Activated CD4-positive, alpha-beta T cell treated with anti-CD3 and anti-CD28 coated beads, Interleukin-2, amount 10 ng/mL, durations not matched to agents 24 days and 14 days (primary cell): ENCODE measurements at regions not wholly inside any gene's neighbourhood (a gene's known extent, or its start where the extent isn't known, plus 50 kb on each side); places are given as distances from the start of the nearest gene placed in this dataset.

ENCODE experiments used
- DNase-seq: peaks from one replicate; pipeline ENCODE4 v3.0.0; 2022
- H3K27ac Mint-ChIP-seq: one replicate; pipeline ENCODE4 v1.8.0; 2022; ENCODE audit warnings: mild to moderate bottlenecking, mixed read lengths
- H3K27me3 Mint-ChIP-seq: one replicate; pipeline ENCODE4 v1.8.0; 2022; ENCODE audit warnings: mixed read lengths
- H3K36me3 Mint-ChIP-seq: one replicate; pipeline ENCODE4 v1.8.0; 2022; ENCODE audit warnings: low read depth, mild to moderate bottlenecking, mixed read lengths
- H3K4me1 Mint-ChIP-seq: one replicate; pipeline ENCODE4 v1.8.0; 2021; ENCODE audit warnings: mixed read lengths
- H3K4me3 Mint-ChIP-seq: one replicate; pipeline ENCODE4 v1.8.0; 2022; ENCODE audit warnings: mild to moderate bottlenecking, moderate library complexity, mixed read lengths
- H3K9me3 Mint-ChIP-seq: one replicate; pipeline ENCODE4 v1.8.0; 2021; ENCODE audit warnings: mixed read lengths
- intact Hi-C: fragments of 100-400 bp; cut with micrococcal nuclease; formaldehyde crosslinking; loops from one replicate; pipeline ENCODE4 v1.15.1; 2023

GRCh38 chr4:1538096-1538410, 131.8 kb upstream of the NKX1-1 start:
- Mint-ChIP-seq H3K4me3 (no peak overlapping the region), H3K9me3 (no peaks in the 10 kb centered on the region), H3K27me3 (no peaks in the 10 kb centered on the region), H3K27ac (no peak overlapping the region), H3K4me1 (no peaks in the 10 kb centered on the region), H3K36me3 (no peaks in the 10 kb centered on the region)
- no peak for DNase-seq
- intact Hi-C loops: no loop called here

DNA sequence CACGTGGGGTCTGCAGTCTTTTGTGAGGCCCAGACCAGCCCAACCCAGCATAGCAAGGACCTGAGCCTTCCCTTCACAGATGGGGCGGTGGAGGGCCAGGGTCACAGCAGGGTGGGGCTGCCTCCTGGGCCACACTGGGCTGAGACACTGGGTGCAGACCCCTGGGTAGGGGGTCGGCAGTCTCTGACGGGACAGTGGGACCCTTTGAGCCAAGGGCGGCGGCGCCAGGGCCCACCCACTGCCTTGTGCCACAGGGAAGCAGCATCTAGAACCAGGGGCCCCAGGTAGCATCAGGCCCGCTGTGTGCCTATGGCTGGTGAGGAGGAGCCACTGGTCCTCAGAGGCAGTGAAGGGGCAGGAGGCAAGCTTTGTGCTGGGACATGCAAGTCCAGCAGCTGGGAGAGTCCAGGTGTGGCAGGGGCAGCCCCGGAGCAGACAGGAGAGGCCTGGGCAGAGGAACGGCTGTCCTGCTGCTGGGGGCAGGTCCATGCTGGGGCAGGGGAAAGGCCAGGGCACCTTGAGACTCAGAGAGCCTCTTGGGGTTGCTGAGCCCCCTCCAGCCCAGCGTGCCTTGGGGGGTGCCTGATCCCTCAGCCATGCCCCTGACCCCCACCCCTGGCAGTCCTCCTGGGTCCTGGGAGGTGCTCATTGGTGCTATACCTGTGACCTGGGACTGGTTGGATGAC, 131.3 kb upstream of the NKX1-1 start:
- Mint-ChIP-seq H3K27me3 (no peaks in the 10 kb centered on the region), H3K36me3 (no peaks in the 10 kb centered on the region), H3K4me1 (no peaks in the 10 kb centered on the region), H3K4me3 (no peak overlapping the region), H3K9me3 (no peaks in the 10 kb centered on the region), H3K27ac (no peak overlapping the region)
- DNase-seq: no peak
- intact Hi-C loops: no loop called here

DNA sequence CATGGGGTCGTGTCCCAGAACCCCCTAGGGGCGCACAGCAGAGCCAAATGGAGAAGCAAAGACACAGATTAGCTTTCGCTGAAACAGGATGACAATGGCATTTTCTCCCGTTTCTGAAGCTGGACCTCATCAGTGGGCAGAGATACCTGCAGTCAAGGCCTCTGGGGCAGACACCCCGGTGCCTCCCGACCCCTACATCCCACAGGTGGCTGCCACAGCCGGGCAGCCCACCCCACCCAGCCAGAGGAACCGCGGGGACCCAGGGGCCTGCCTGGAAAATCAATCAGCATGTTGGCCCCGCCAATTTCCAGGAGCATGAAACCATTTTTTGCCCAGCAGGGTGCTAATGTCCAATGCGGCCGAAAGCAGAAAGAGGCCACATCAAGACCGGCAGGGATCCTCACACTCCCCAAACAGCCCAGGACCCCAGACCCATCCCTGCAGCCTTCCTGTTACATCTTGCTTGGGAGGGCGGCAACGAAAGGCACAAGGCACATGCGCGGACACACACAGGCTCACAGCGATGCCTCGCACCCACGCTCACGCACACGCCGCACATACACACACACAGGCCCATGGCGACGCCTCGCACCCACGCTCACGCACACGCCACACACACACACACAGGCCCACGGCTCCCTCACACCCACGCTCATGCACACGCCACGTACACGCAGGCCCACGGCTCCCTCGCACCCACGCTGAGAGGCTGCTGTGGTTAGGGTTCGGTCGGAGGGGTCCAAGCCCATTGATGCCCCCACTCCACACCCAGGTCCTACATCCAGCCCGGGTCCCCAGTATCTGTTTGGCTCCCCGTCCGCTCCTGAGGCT, 130.6 kb upstream of the NKX1-1 start:
- Mint-ChIP-seq H3K4me3 (no peak overlapping the region), H3K4me1 (no peaks in the 10 kb centered on the region), H3K27me3 (no peaks in the 10 kb centered on the region), H3K27ac (no peak overlapping the region), H3K9me3 (no peaks in the 10 kb centered on the region), H3K36me3 (no peaks in the 10 kb centered on the region)
- intact Hi-C loops: no loop called here
- DNase-seq: no peak

DNA sequence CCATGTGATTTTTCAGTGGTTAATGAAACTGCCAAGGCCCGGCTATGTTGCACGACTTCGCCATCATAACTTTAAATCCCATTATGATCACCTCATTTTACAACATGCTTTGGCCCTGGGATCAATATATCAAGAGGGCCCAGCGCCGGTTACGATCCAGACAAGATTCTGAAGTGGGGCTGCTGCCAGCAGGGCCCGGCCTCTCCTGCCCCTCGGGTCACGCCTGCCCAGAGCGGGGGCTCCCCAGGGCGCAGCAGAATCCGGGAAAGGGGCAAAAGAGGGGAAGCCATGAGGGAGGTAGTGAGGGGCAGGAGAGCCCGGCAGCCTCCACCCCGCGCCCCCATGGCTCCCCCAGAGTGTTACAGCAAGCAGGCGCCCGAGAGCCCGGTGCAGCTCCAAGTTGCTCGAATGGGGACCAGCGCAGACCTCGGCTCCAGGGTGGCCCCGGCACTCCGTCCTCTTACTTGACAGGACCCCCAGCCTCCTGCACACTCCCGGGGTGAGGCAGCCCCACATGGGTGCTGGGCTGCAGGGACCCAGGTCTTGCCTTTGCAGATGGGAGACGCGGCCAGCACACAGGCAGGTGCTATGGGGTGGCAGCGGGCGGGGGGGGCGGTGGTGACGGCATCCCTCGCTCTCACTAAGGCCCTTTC, 129.8 kb upstream of the NKX1-1 start:
- Mint-ChIP-seq H3K27me3 (no peaks in the 10 kb centered on the region), H3K27ac (no peak overlapping the region), H3K9me3 (no peaks in the 10 kb centered on the region), H3K36me3 (no peaks in the 10 kb centered on the region), H3K4me3 (no peak overlapping the region), H3K4me1 (no peaks in the 10 kb centered on the region)
- intact Hi-C loops: no loop called here
- no peak for DNase-seq

GRCh38 chr4:1534876-1535526, 128.8 kb upstream of the NKX1-1 start:
- Mint-ChIP-seq H3K4me3 (no peak overlapping the region), H3K4me1 (no peaks in the 10 kb centered on the region), H3K36me3 (no peaks in the 10 kb centered on the region), H3K27me3 (no peaks in the 10 kb centered on the region), H3K27ac (no peak overlapping the region), H3K9me3 (no peaks in the 10 kb centered on the region)
- DNase-seq: no peak
- intact Hi-C loops: no loop called here

GRCh38 chr4:1534095-1534872, 128.0 kb upstream of the NKX1-1 start:
- Mint-ChIP-seq H3K27ac (no peak overlapping the region), H3K4me1 (no peaks in the 10 kb centered on the region), H3K36me3 (no peaks in the 10 kb centered on the region), H3K27me3 (peaks cover under 1% of the 10 kb centered on the region), H3K4me3 (no peak overlapping the region), H3K9me3 (no peaks in the 10 kb centered on the region)
- no peak for DNase-seq
- intact Hi-C loops: no loop called here

DNA sequence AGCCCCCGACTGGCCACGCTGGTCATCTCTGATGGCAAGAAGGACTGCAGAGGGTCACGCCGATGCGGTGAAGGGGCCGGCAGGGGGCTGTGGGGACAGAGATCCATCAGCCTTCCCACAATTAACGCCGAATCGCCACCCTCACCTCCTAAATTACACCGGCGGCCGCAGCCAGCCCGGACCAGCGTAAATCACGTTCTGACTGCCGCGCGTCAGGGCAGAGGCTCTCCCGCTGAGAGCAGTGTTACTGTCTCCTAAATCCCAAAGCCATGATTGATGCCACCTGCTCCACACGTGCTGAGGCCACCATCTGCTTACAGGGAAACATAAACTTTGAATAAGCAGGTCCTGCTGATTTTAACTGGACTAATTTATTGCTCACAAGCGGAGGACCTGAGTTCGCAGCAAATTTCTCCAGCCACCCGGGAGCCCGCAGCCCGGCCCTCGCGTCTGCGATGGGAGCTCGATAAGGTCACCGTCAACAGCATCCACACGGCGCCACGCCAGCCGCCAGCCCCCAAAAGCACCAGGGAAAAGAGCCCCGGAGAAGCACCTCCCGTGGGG, 127.3 kb upstream of the NKX1-1 start:
- Mint-ChIP-seq H3K27ac (no peak overlapping the region), H3K9me3 (no peaks in the 10 kb centered on the region), H3K27me3 (peaks cover 6% of the 10 kb centered on the region), H3K36me3 (no peaks in the 10 kb centered on the region), H3K4me3 (no peak overlapping the region), H3K4me1 (no peaks in the 10 kb centered on the region)
- intact Hi-C loops: no loop called here
- no peak for DNase-seq

GRCh38 chr4:1532549-1533395, 126.5 kb upstream of the NKX1-1 start:
- DNase-seq: no peak
- intact Hi-C loops: no loop called here
- Mint-ChIP-seq H3K4me1 (no peaks in the 10 kb centered on the region), H3K27me3 (peaks cover 6% of the 10 kb centered on the region), H3K9me3 (no peaks in the 10 kb centered on the region), H3K36me3 (no peaks in the 10 kb centered on the region), H3K4me3 (no peak overlapping the region), H3K27ac (no peak overlapping the region)

DNA sequence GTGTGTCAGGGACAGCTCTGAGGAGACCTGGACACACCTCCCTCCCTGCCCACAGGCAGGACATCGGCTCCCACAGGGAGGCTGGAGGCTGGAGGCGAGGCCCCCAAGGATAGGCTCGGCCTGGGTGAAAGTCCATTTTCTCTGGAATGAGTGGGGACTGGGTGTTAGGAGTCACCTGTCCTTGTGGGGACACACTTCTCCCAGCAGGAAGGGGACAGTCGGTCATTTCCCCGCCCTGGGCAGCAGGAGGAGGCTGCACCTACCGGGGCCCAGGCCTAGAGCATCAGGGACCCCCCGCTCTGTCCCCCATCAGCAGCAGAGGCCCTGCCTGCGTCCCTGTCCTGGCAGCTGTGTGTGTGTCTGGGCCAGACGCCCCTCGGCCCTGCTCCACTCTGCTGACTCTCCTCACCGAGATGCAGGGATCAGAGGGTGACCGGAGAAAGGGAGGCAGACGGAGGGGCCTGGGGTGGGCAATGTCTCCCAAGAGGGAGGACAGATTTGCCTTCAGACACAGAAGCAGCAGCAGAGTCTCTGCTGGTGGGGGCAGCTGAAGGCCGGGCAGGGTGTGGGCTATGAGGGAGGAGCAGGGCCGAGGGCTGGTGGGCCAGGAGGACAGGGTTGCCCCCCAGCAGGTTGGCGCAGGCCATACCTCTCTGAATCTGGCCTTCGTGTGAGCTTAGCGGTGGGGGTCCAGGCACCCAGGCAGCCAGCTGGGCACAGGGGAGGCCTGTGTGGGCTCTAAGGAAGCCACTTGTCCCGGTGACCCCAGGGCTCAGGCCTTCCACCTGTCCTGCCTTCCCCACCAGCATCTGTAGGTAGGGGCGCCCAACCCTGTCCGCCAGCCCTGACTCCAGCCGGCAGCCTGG, 125.7 kb upstream of the NKX1-1 start:
- intact Hi-C loops: no loop called here
- Mint-ChIP-seq H3K27me3 (peaks cover 10% of the 10 kb centered on the region), H3K9me3 (no peaks in the 10 kb centered on the region), H3K4me3 (no peak overlapping the region), H3K36me3 (no peaks in the 10 kb centered on the region), H3K4me1 (no peaks in the 10 kb centered on the region), H3K27ac (no peak overlapping the region)
- no peak for DNase-seq

DNA sequence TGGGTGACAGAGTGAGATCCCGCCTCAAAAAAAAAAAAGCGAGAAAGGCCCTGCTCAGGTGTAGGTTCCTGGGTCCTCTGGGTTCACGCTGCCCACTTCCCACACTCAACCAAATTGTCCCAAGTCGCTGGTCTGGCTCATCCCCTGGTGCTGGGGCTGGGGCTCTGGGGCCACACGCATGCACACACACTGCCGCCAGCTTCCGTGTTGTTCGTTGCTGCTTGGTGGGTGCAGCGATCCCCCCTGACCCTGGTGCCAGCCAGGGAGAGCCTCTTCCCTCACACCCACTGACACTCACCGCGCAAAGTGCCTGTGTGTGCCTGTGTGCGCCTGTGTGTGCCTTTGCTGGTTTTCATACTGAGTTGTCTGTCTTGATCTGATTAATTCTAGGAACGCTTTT, 124.1 kb upstream of the NKX1-1 start:
- no peaks in the 10 kb centered on the region for H3K4me1 Mint-ChIP-seq
- H3K27ac Mint-ChIP-seq: no peak overlapping the region
- peaks cover 10% of the 10 kb centered on the region for H3K27me3 Mint-ChIP-seq
- H3K4me3 Mint-ChIP-seq: no peak overlapping the region
- no peaks in the 10 kb centered on the region for H3K36me3 Mint-ChIP-seq
- intact Hi-C loops: no loop called here
- no peaks in the 10 kb centered on the region for H3K9me3 Mint-ChIP-seq
- DNase-seq: no peak

- Mint-ChIP-seq H3K36me3 (no peaks in the 10 kb centered on the region), H3K27me3 (peaks cover 14% of the 10 kb centered on the region), H3K4me1 (peaks cover 3% of the 10 kb centered on the region), H3K9me3 (no peaks in the 10 kb centered on the region), H3K4me3 (no peak overlapping the region), H3K27ac (no peak overlapping the region)
- intact Hi-C loops: no loop called here
- DNase-seq: no peak
These were observed 118.5 kb upstream of the NKX1-1 start for GRCh38 chr4:1524761-1525160.
